Nephron (organoid): ENCODE measurements at regions not wholly inside any gene's neighbourhood (a gene's known extent, or its start where the extent isn't known, plus 50 kb on each side); places are given as distances from the start of the nearest gene placed in this dataset.

Experiments
- H3K27ac Mint-ChIP-seq, 3 experiments: 2 replicates each; pipeline ENCODE4 v1.8.0; 2020; ENCODE audit warnings: mixed read lengths in 3 of 3, mild to moderate bottlenecking in 2 of 3, moderate library complexity in 1 of 3
- H3K27me3 Mint-ChIP-seq: 2 replicates; pipeline ENCODE4 v1.8.0; 2021; ENCODE audit warnings: low read depth, mild to moderate bottlenecking, moderate library complexity, mixed read lengths
- H3K36me3 Mint-ChIP-seq: 2 replicates; pipeline ENCODE4 v1.8.0; 2020; ENCODE audit warnings: low read depth, mixed read lengths
- H3K4me1 Mint-ChIP-seq: 2 replicates; pipeline ENCODE4 v1.8.0; 2020; ENCODE audit warnings: mixed read lengths
- H3K4me3 Mint-ChIP-seq, 3 experiments: 2 replicates each; pipeline ENCODE4 v1.8.0; 2020; ENCODE audit warnings: mild to moderate bottlenecking in 3 of 3, mixed read lengths in 3 of 3, moderate library complexity in 2 of 3
- H3K9me3 Mint-ChIP-seq: 2 replicates; pipeline ENCODE4 v1.8.0; 2020; ENCODE audit warnings: mixed read lengths
- CTCF ChIP-seq, 3 experiments: fragments of 200-600 bp; sonication (generic); IDR thresholded peaks; one replicate each; pipeline ENCODE4 v1.5.0; 2021; ENCODE audit warnings: antibody characterized with exemption in 3 of 3; ENCODE audit not compliant: unreplicated experiment in 3 of 3

DNA sequence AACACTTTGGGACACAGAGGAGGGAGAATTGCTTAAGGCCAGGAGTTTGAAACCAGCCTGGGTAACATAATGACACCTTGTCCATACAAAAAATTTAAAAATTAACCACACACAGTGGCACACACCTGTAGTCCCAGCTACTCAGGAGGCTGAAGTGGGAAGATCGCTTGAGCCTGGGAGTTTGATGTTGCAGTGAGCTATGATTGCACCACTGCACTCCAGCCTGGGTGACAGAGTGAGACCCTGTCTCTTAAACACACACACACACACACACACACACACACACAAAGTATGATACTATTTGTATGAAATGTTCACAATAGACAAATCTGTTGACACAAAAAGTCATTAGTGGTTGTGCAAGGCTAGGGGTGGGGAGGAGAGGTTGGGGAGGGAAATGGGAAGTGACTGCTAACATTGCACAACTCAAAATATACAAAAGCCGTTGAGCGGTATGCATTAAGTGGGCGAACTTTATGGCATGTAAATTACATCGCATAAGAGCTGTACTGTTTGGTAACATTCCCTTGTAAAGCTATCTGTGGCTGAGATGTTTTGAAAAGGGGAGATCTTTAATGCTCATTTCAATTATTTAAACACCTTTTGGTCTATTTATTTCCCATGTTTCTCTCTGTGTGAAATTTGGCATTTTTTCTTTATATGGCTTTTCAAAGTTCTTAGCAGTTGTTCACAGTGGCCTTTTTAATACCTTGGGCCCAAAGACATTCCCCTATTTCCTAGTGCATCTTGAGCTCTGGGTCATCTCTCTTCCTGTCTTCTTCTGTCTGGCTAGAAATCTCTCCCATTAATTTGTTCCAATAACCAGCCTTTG lies 58.9 kb upstream of the ZNF516 start:
- no peak overlapping the region for H3K4me3 Mint-ChIP-seq
- TF ChIP-seq CTCF (IDR thresholded peaks at IDR 0.05; ENCODE audit: unreplicated experiment in 3 of 3), result no peak
- no peaks in the 10 kb centered on the region for H3K27me3 Mint-ChIP-seq
- peaks cover 7% of the 10 kb centered on the region for H3K36me3 Mint-ChIP-seq
- H3K27ac Mint-ChIP-seq, result no peak overlapping the region
- no peaks in the 10 kb centered on the region for H3K4me1 Mint-ChIP-seq
- H3K9me3 Mint-ChIP-seq, result peaks cover 8% of the 10 kb centered on the region

DNA sequence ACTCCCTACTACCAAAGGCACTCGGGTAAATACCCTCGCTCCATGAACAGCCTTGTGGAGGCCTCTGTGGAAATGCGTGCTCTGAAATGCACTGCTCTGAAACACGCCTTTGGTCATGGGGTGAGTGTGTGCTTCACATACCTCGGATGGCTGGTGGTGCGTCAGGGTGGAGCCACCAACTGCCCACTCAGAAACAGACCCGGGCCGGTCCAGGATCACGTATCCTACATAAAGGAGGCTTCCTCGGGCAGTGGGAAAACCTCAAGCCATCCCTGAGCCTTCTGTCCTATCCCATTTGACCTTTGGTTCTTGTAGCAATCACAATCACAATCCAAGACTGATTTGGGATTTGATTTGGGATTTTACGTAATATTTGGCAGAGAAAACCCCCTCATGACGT lies 53.5 kb upstream of the ZNF516 start:
- Mint-ChIP-seq H3K27ac (no peak overlapping the region), H3K36me3 (peaks cover 11% of the 10 kb centered on the region), H3K9me3 (peaks cover 8% of the 10 kb centered on the region), H3K4me3 (no peak overlapping the region), H3K4me1 (peaks cover 5% of the 10 kb centered on the region), H3K27me3 (peaks cover 7% of the 10 kb centered on the region)
- TF ChIP-seq CTCF (IDR thresholded peaks at IDR 0.05; ENCODE audit: unreplicated experiment in 3 of 3), result no peak

DNA sequence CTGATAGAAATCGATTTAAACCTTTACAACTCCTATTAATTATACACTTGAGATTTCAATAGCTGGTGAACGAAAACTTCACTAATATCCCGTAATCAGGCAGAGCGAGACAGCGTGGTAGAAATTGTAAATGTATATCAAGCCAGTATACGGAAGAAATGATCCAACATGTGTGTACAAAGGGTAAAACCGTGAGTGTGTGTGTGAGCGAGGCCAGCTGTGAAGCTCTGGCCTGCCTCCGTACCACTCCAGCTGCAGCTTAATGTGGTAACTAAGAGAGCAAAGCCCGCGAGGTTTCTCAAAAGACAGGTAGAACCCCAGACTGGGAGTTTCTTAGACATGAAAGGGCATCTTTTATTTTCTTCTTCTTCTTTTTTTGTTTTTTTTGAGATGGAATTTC lies 52.3 kb upstream of the ZNF516 start:
- no peak overlapping the region for H3K4me3 Mint-ChIP-seq
- no peak for TF ChIP-seq CTCF (IDR thresholded peaks at IDR 0.05; ENCODE audit: unreplicated experiment in 3 of 3)
- H3K4me1 Mint-ChIP-seq, result peaks cover 5% of the 10 kb centered on the region
- H3K9me3 Mint-ChIP-seq, result peaks cover 8% of the 10 kb centered on the region
- H3K36me3 Mint-ChIP-seq, result peaks cover 11% of the 10 kb centered on the region
- no peak overlapping the region for H3K27ac Mint-ChIP-seq
- peaks cover 7% of the 10 kb centered on the region for H3K27me3 Mint-ChIP-seq

- TF ChIP-seq CTCF (IDR thresholded peaks at IDR 0.05; ENCODE audit: unreplicated experiment in 3 of 3), result no peak
- Mint-ChIP-seq H3K27me3 (peaks cover 7% of the 10 kb centered on the region), H3K4me1 (peaks cover 5% of the 10 kb centered on the region), H3K4me3 (no peak overlapping the region), H3K9me3 (peaks cover 8% of the 10 kb centered on the region), H3K27ac (peak overlapping the region; percentile 10 to 79 (median 41)), H3K36me3 (peaks cover 11% of the 10 kb centered on the region)
Measured at GRCh38 chr18:76546436-76546835, 51.4 kb upstream of the ZNF516 start.

GRCh38 chr18:76546088-76546435 lies 51.0 kb upstream of the ZNF516 start:
- Mint-ChIP-seq H3K4me3 (no peak overlapping the region), H3K36me3 (peaks cover 14% of the 10 kb centered on the region), H3K27ac (peak overlapping the region; percentile 10 to 79 (median 41)), H3K4me1 (peaks cover 5% of the 10 kb centered on the region), H3K9me3 (peaks cover 8% of the 10 kb centered on the region), H3K27me3 (peaks cover 7% of the 10 kb centered on the region)
- TF ChIP-seq CTCF (IDR thresholded peaks at IDR 0.05; ENCODE audit: unreplicated experiment in 3 of 3), result no peak
